Stimulated activated CD4-positive, alpha-beta T cell treated with anti-CD3 and anti-CD28 coated beads, Interleukin-4, amount 100 ng/mL, for 1 hour (primary cell): ENCODE measurements at regions not wholly inside any gene's neighbourhood (a gene's known extent, or its start where the extent isn't known, plus 50 kb on each side); places are given as distances from the start of the nearest gene placed in this dataset.
A peak's percentile ranks its signal among the peaks of the same experiment; 100 is the strongest.
"Not testable (repeated sequence)": the region's sequence is repeated elsewhere in the genome, so short reads cannot be mapped to it uniquely, and the experiment has no call there.

Experiments used
- DNase-seq: peaks from one replicate; pipeline ENCODE4 v3.0.0-alpha.2; 2020

DNA sequence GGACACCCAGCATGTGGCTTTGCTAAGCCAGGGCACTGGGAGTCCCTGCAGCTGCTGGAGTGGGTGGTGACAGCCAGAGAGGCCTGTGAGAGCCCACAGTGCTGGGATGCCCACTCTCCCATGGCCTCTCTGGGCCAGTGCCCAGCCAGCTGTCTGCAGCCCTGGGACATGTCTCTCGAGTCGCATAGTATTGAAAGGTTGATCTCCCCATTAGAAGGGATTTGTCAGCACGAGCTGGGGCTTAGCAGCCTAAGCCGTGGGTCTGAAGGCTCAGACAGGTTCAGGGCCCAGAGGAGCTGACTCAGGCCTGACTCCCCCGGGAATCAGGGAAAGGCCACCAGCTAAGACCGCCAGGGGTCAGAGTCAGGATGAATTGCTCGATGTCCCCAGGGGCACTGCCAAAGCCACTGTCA lies 53.5 kb downstream of the FOXD2 start:
- DNase-seq = no peak

DNA sequence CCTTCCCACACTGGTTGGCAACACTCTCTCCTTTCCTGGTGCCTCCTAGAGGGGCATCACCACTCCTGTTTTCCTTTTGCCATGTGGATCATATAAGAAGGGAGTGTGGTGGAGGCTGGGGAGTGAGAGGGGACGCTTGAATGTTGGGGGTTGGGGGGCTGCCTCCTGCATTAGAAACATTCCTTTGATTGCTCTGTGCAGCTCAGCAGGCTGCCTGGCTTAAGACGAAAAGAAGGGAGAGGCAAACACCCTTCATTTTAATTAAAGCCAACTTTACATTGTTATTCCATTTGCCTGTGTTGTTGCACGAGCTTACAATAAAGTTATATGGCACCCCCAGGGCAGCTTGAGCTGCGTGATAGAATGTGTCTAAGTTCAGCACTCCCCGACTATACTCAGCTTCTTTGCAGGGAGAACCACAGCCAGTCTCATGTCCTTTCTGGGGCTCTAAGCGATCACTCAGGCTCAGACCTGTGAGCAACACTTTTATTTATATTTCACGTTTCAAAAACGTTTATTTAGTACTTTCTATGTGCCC lies 57.4 kb downstream of the FOXD2 start:
- no peak for DNase-seq

DNA sequence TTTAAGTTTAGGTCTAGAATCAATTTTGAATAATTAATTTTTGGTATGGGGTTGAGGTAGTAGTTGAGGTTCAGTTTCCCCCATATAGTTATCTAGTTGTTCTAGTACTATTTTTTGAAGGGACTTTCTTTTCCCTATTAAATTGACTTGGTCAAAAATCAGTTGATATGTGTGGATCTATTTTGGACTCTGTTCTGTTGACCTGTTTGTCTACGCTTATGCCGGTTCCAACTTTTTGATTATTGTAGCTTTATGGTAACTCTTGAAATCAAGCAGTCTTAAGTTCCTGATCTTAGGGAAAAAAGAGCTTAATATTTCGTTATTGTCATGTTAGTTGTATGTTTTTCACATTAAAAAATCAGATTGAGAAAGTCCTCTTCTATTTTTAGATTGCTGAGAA lies 60.7 kb downstream of the FOXD2 start:
- no peak for DNase-seq

DNA sequence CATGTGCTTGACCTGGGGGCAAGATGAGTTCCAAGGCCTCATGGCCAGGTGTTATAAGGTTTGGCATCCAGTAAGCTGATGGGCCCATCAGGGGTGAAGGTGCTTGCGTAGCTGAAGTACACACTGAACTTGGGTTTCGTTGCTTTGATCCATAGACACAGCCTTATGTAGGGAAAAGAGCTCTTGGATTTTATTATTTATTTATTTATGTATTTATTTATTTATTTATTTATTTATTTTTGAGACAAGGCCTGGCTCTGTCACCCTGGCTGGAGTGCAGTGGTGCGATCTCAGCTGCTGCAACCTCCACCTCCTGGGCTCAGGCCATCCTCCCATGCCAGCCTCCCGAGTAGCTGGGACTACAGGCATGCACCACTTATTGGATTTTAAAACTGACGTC lies 63.2 kb downstream of the FOXD2 start:
- no peak for DNase-seq

DNA sequence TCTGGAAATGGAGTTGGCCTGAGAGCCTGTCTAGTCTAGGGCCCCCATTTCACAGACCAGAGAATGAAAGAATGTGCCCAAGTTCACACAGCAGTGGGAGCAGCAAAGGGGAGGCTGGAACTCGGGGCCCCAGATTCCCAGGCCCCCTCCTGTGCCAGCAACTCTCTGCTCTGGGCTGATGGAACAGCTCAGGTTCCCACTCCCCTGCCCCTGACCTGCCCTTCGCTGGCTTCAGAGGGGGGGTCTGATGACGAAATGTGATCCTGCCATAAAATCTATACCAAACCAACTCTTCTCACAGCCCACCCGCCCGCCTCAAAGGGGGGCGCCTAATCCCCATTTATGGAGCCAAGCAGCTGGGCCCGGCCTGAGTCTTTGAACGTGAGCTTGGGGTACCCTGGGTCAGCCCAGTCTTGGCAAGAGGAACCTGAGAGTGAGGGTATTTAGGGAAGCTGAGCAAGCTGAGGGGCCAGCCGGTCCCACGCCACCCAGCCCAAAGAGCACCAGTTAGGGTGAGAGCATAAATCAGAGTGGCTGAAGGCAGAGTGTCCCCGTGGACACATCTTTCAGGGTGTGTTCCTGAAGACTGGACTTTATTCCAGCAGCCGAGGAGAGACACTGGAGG lies 65.0 kb downstream of the FOXD2 start:
- no peak for DNase-seq

DNA sequence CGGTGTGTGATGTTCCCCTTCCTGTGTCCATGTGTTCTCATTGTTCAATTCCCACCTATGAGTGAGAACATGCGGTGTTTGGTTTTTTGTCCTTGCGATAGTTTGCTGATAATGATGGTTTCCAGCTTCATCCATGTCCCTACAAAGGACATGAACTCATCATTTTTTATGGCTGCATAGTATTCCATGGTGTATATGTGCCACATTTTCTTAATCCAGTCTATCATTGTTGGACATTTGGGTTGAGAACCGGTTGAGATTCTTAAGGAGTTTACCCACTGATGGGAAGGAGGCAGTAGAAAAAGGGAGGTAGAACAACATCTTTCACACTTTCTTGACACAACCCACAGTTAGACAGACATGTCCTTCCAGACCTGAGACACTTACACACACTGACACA lies 67.0 kb downstream of the FOXD2 start:
- DNase-seq = not testable (repeated sequence)

DNA sequence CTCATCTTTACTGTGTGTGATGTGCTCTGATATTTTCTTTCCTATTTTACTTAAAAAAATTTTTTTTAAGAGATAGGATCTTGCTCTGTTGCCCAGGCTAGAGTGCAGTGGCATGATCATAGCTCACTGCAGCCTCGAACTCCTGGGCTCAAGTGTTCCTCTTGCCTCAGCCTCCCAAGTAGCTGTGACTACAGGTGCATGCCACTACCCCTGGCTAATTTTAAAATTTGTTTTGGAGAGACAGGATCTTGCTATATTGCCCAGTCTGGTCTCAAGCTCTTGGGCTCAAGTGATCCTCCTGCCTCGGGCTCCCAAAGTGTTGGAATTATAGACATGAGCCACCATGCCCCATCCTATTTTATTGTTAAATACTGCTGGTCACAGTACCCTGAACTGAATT lies 67.4 kb downstream of the FOXD2 start:
- DNase-seq = no peak

DNA sequence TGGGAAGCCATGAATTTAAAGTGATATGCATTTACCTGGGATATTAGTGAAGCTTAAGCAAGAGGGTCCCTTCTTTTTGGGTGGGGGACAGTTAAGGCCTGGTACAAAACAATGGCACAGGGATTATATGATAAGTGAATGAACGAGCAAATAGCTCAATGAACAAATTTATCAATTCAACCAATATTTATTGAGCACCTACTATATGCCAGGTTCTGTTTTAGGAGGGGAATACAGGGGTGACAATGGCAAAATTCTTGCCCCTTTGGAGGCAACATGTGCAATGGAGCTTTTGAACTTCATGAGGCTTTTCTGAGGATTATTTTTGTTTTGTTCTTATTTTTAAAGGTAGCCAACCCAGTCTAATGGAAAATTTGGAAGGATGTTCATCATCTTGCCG lies 68.2 kb downstream of the FOXD2 start:
- no peak for DNase-seq

DNA sequence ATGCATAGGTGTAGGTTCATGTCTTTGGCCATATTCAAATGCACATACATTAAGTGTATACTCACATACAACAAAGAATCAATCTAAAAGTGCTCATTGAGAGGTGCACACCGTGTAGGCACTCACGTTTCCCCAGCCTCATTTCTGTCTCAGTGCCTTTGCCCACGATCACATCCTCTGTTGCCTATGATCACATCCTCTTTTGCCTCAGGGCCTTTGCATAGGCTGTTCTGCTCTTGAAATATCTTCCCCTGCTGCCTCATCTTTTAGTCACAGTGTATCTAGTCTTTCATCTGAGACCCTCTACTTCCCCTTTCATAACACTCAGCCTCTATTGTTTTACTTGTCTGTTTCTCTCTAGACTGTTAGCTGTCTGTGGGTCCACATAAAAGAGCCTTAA lies 69.3 kb downstream of the FOXD2 start:
- DNase-seq = no peak

DNA sequence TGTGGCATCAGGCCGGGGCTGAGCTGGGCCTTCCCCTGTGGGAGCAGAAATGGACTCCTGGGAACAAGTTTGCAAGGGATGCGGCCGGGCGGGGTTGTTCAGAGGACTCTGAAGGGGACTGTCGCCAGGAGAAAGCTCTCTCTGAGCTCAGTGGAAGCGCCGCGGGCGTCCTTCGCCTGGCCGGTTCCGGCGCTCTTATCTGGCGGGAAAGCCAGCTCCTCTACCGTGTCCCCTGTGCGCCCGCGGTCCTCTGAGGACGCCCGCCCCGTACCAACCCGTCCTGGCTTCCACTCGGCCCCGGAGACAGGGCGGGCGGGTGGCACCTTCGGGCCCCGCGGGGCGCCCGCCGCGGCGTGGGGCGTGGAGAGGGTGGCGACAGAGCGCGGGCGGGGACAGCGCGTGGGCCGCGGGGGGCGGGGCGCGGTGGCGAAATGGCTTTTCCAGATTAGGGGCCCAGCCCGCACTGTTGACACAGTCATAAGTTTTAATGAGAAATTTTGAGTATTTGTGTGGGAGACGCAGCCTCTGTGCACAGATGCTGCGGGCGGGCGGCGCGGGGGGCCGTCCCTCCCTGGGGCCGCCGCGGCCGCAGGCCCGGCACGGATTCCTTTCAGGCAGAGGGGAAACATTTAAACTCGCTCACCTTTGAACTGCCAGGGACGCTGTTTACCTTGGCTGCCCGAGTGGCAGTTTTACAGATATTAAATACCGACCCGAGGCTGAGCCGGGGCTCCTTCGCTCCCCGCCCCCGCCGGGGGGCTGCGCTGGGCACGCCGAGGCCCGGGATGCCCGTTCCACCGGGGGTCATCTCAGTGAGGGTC lies 70.2 kb downstream of the FOXD2 start:
- DNase-seq = peak; percentile 39

DNA sequence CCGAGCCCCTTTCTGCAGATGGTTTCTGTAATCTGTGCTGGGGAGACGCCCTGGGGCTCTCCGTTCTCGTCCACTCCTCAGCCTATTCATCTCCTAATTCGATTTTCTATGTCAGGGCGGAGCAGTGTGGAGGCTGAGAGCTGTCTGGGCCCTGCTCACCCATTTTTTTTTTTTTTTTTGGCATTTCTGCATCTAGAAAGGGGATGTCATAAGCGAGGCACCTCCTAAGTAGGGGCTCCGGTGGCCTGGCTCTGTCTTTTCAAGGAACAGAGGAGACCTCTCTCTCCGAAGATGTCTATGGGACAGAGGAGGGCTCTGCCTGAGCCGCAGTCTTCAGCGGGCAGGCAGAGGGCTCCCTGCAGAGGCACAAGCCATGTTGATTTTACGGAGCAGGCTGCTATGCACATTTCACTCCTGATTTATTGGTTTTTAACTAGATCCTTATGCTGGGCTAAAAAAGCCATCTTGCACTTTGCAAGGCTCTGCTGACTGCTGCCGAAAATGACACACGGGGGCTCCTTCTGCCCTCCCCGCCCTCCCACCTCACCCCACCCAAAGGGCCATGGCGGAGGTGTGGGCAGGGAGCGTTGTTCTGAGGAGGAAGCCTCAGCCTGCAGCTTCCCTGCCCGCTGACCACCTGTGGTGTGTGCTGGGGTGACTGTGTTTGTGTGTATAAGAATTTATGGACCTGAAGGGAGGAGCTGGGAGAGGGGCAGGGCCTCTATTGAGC lies 71.0 kb downstream of the FOXD2 start:
- DNase-seq = no peak

DNA sequence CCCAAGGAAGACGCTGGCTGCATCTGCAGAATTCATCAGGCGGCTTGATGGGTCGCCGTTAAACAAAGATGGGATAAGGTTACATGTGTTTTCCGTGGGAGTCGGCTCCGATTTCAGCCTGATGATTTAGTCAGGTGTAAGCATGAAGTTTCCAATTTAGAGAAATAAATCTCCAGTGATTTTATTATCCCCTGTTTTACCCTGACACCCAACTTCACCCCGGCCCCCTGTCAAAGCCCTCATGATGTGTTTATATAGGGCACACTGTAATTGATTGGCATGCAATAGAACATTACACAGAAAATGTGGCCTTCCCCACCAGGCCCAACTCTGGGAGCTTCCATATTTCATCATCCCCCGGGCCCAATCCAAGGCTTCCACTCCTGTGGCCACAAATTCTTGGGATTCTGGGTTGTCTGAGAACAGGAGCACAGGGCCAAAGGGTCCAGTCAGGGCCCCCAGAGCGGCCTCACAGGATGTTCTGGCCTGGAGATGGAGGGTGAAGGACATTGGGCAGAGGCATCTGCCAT lies 72.5 kb downstream of the FOXD2 start:
- DNase-seq = no peak

DNA sequence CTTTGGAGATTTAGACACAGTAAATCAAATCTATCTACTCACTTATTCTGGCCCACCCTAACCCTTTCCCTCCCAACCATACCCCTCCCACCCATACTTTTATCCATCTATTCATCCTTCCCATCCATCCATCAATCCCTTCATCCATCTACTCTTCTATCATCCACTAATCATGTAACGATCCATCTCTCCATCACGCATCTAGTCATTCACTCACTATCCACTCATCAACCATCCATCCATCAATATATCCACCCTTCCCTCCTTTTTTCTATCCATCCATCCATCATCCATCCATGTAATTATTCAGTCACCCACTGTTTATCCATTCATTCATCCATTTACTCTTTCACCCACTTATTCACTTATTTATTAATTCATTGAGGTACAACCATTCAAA lies 74.0 kb downstream of the FOXD2 start:
- DNase-seq = no peak

DNA sequence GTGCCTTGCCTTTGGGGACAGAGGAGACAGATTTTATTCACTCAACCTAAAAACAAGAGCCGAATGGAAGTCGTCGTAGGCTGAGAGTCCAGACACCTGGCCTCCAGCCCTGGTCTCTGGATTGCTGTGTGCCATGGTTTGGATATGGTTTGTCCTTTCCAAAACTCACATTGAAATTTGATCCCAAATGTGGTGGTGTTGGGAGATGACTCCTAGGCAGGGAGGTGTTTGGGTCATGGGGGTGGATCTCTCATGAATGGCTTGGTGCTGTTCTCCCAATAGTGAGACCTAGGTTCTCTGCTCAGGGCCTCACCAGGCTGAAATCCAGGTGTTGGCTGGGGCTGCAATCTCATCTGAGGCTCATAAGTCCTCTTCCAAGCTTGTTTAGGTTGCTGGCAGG lies 75.5 kb downstream of the FOXD2 start:
- DNase-seq = no peak

DNA sequence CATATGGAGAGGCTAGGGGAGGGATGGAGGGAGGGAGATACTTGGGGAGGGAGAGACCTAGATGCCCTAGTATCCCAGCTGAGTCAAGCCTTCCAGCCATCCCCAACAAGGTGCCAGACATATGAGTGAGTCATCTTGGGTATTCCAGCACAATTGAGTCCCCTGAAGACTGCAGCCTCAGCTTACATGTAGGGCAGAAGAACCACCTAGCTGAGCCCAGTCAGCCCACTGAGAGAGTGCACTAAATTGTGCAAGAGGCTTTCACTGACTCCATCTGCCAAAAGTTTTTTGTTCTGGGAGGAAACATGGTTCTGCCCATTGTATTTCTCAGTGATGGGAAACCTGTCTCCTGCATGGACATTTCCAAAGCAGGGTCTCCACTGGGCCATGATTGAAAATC lies 76.4 kb downstream of the FOXD2 start:
- no peak for DNase-seq

DNA sequence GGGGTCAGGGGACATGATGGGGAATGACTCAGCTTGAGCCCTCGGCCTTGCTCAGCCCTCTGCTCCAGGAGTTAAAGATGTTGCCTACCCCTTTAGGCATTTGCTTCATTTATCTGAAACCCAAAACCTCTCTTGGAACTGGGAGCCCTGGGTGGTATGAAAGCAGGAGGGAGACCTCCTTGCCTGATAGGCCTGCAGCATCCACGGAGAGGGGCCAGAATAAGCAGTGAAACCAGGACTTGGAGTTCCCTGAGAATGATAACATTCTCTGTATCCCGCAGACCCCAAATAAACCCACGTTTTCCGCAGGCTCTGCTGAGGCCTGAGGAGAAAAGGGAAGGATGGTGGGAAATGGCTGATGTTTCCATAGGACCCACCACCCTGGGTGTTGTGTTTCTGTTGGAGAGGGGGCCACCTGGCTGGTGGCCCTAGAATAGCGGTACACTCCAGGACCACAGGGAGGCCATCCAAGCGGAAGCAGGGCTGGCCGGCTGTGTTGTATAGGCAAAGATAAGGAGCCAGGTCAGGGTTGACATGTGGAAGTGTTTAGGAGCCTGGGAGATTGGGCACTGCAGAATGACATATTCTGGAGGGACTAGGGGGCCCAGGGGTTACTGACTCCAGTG lies 77.4 kb downstream of the FOXD2 start:
- DNase-seq = no peak

DNA sequence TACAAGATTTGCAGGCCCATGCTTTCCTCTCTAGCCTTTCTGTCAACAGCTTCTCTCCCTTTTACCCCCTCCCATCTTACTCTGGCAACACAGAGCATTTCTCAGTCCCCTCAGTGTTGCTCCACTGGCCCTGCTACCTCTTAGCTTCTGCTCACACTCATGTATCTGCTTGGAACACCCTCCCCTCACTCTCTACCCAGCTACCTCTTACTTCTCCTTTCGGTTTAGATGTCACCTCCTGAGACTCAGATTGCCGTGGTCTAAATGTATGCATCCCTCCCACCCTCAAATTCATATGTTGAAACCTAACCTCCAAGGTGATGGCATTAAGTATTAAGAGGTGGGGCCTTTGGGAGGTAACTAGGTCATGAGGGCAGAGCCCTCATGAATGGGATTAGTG lies 80.1 kb downstream of the FOXD2 start:
- no peak for DNase-seq

DNA sequence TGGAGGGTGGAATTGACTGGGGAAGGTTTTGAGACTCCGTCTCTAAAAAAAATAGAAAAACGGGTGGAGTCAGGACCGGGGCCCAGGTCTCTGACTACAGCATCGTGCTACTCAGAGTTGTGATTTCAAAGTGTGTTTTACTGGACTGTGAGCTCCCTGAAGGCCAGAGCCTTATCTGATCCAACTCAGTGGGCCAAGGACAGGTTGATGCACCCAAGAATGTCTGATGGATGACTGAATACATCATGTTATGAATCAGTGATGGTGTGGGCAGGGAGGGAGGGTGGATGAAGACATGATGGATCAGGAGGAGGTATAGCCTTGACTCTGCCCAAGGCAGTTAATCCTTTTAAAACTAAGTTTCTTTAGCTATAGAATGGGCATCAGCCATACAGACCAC lies 81.6 kb downstream of the FOXD2 start:
- DNase-seq = no peak

DNA sequence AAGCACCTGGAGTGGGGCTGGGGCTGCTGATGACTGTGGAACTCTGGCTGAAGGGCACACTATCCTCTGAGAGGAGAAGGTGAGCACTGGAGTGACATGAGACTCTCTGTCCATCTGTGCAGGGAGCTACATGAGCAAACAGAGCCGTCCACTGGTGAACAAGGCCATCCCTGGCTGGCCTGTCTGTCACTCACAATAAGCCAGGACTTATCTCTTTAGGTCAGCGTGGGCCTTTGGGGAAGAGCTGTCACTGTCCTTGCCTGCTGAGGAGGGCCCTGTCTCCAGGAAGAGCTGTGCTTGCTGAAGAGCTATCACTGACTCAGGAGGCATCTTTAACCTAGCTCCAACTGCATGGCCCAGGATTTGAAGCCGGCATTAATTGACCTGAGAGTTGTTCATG lies 82.1 kb downstream of the FOXD2 start:
- DNase-seq = no peak

DNA sequence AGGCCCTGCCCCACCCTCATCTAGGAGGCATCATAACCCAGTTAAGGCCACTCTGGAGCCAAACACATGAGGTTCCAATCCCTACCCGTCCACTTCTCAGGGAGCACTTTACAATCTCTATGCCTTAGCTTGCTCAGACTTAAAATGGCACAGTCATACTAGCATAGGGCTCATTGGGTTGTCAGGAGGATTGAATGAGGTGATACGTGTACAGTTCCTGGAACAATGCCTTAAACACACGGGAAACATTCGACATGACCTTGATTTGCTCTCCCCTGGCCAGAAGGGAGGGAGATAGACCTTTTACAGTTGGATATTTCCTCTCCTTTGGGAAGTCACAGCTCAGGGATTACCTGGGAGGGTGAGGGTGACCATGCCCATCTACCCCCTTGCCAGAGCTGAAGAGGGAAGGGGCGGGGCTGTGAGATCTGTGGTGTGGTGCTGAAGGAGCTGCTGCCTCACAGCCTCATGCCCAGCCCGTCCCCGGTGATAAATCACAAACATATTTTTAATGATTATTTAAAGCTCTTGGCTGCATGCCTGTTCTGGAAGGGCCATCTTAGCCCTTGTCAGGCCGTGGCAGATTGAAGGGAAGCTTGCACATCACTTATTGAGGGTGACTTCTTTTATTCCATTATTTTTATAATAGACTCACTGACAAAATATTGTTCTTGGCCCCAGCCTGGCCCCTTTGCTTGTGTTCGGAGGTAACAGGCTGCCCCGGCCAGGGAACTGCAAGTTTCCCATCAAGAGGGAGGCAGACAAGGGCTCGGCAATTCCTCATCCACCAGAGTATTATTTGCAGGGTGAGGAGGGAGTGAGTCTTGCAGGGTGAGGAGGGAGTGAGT lies 83.4 kb downstream of the FOXD2 start:
- no peak for DNase-seq

DNA sequence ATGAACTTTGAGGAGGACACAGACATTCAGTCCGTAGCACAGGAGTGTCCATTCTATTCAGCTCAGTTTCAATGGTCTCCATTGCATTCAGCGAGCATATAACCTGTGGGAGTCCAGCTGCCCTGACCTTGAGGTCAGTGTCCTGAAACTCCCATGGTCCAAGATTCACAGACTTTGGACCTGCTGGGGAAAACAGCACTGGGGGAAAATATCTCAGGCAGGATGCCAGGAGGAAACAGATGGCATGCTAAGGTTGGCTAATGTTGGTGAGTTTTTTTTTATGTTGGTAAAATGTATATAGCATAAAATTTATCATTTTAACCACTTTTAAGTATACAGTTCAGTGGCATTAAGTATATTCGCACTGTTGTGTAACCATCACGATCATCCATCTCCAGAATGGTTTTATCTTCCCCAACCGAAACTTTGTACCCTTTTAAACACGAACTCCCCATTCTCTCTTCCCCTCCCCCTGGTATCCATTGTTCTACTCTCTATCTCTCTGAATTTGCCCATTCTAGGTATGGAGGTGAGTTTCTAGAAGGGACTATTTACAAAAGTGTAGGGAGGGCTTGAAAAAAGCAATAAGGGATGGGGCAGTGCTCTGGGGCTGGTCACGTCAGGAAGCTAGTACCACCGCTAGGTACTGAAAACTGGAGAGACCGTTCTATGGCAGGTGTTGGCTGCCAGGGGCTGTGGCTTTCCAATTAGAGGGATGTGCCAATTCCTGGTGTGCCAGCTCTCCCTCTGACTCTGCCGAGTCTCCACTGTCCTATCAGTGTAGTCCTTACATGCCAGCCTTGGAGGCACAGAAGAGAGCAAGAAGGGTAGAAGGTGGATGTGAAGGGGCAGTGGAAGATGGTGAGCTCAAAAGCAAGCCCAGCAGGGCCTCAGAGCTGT lies 85.3 kb downstream of the FOXD2 start:
- no peak for DNase-seq
